T-helper 2 cell treated with Interferon-gamma antibody and Interleukin-4, amounts not matched to agents 5 μg/mL and 100 μg/mL, for 36 hours (primary cell): ENCODE measurements at regions not wholly inside any gene's neighbourhood (a gene's known extent, or its start where the extent isn't known, plus 50 kb on each side); places are given as distances from the start of the nearest gene placed in this dataset.
A peak's percentile ranks its signal among the peaks of the same experiment; 100 is the strongest.
"Not testable (repeated sequence)": the region's sequence is repeated elsewhere in the genome, so short reads cannot be mapped to it uniquely, and the experiment has no call there.

ENCODE experiments used
- DNase-seq: peaks from one replicate; pipeline ENCODE4 v3.0.0; 2021; ENCODE audit warnings: low spot score
- H3K27ac Mint-ChIP-seq: one replicate; pipeline ENCODE4 v1.8.0; 2021; ENCODE audit warnings: mild to moderate bottlenecking, mixed read lengths
- H3K27me3 Mint-ChIP-seq: one replicate; pipeline ENCODE4 v1.8.0; 2021; ENCODE audit warnings: low read depth, mixed read lengths
- H3K36me3 Mint-ChIP-seq: one replicate; pipeline ENCODE4 v1.8.0; 2021; ENCODE audit warnings: low read depth, mixed read lengths
- H3K4me1 Mint-ChIP-seq: one replicate; pipeline ENCODE4 v1.8.0; 2021; ENCODE audit warnings: low read depth, mixed read lengths
- H3K4me3 Mint-ChIP-seq: one replicate; pipeline ENCODE4 v1.8.0; 2022; ENCODE audit warnings: mild to moderate bottlenecking, moderate library complexity, mixed read lengths
- H3K9me3 Mint-ChIP-seq: one replicate; pipeline ENCODE4 v1.8.0; 2021; ENCODE audit warnings: mixed read lengths

GRCh38 chr15:77921664-77922063 is 155.8 kb downstream of the TBC1D2B start:
- H3K9me3 Mint-ChIP-seq: no peaks in the 10 kb centered on the region
- H3K27ac Mint-ChIP-seq: no peak overlapping the region
- no peak for DNase-seq
- H3K27me3 Mint-ChIP-seq: peaks cover 10% of the 10 kb centered on the region
- no peak overlapping the region for H3K4me3 Mint-ChIP-seq
- no peaks in the 10 kb centered on the region for H3K4me1 Mint-ChIP-seq
- H3K36me3 Mint-ChIP-seq: no peaks in the 10 kb centered on the region

DNA sequence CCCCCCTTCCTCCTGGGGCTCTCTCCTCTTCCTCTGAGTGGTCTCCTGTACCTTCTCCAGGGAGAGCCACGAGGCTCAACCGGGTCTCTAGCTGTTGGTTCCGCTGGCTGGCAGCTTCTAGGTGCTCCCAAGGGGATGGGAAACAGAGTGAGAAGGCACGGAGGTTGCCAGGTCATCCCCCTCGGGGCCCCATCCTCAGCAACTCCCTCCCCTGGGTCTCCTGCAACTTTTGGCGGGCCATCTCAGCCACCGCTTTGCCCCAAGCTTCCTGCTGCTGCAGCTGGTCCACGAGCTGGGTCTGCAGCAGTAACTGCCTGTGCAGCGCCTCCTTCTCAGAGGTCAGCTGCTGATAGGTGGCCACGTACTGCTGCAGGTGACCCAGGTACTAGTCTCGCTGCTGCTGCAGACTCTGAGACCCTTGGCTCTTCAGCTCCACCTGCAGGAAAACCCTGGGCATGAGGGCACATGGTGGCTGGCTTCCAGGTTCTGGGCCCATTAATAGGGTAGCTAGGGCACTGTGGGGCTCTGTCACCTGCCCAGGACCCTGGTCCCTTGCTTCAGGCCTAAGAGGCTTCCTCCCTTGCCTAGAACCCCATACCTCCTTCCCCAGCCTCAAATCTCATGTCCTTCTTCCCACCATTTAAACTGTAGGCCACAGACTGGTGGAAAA is 160.4 kb downstream of the TBC1D2B start:
- DNase-seq, H3K4me3 Mint-ChIP-seq, H3K9me3 Mint-ChIP-seq, H3K36me3 Mint-ChIP-seq, H3K4me1 Mint-ChIP-seq, H3K27ac Mint-ChIP-seq: not testable (repeated sequence)
- H3K27me3 Mint-ChIP-seq: peaks cover 19% of the 10 kb centered on the region

- H3K4me3 Mint-ChIP-seq, H3K27ac Mint-ChIP-seq, H3K9me3 Mint-ChIP-seq, H3K4me1 Mint-ChIP-seq, H3K36me3 Mint-ChIP-seq, DNase-seq: not testable (repeated sequence)
- peaks cover 19% of the 10 kb centered on the region for H3K27me3 Mint-ChIP-seq
Observed at GRCh38 chr15:77915961-77916330, 161.6 kb downstream of the TBC1D2B start.

- H3K4me3 Mint-ChIP-seq: no peak overlapping the region
- no peaks in the 10 kb centered on the region for H3K36me3 Mint-ChIP-seq
- no peak overlapping the region for H3K27ac Mint-ChIP-seq
- H3K27me3 Mint-ChIP-seq: peaks cover 19% of the 10 kb centered on the region
- DNase-seq: no peak
- peaks cover 2% of the 10 kb centered on the region for H3K4me1 Mint-ChIP-seq
- no peaks in the 10 kb centered on the region for H3K9me3 Mint-ChIP-seq
Observed at GRCh38 chr15:77915261-77915960, 162.1 kb downstream of the TBC1D2B start.

DNA sequence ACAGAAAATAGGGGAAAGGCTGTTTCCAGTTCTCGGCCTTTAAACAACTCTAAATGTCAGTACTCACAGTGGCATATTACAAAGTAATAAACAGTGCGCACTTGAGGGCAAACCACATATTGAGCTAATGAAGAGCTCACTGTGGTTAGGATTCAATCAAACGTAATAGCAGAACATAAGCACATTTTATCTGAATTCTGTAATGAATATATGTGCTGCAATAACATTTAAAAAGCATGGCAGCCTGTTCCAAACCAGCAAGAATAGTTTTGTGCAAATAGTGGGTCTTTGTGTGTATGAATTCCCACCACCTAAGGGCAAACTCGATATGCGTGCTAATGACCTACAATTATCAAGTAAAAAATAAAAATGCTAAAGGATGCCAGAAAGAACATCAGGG is 163.0 kb downstream of the TBC1D2B start:
- H3K27ac Mint-ChIP-seq, DNase-seq, H3K4me1 Mint-ChIP-seq, H3K4me3 Mint-ChIP-seq, H3K36me3 Mint-ChIP-seq, H3K9me3 Mint-ChIP-seq: not testable (repeated sequence)
- peaks cover 17% of the 10 kb centered on the region for H3K27me3 Mint-ChIP-seq

GRCh38 chr15:77910030-77910911 is 167.2 kb downstream of the TBC1D2B start:
- peak overlapping the region; percentile 83 for H3K4me3 Mint-ChIP-seq
- H3K36me3 Mint-ChIP-seq, H3K27ac Mint-ChIP-seq: not testable (repeated sequence)

GRCh38 chr15:77909182-77909940 is 168.2 kb downstream of the TBC1D2B start:
- H3K27ac Mint-ChIP-seq: no peak overlapping the region
- H3K4me1 Mint-ChIP-seq: peaks cover 4% of the 10 kb centered on the region
- DNase-seq: no peak
- H3K27me3 Mint-ChIP-seq: peaks cover 8% of the 10 kb centered on the region
- no peaks in the 10 kb centered on the region for H3K9me3 Mint-ChIP-seq
- H3K36me3 Mint-ChIP-seq: no peaks in the 10 kb centered on the region
- H3K4me3 Mint-ChIP-seq: no peak overlapping the region

More at GRCh38 chr15:77910030-77910911, 167.2 kb downstream of the TBC1D2B start:
- peak; percentile 71 for DNase-seq
- H3K4me1 Mint-ChIP-seq, H3K9me3 Mint-ChIP-seq: not testable (repeated sequence)
- peaks cover 11% of the 10 kb centered on the region for H3K27me3 Mint-ChIP-seq

GRCh38 chr15:77908752-77909111 is 168.8 kb downstream of the TBC1D2B start:
- not testable (repeated sequence) for H3K4me1 Mint-ChIP-seq, H3K36me3 Mint-ChIP-seq, H3K27ac Mint-ChIP-seq, H3K27me3 Mint-ChIP-seq, H3K9me3 Mint-ChIP-seq, H3K4me3 Mint-ChIP-seq, DNase-seq

DNA sequence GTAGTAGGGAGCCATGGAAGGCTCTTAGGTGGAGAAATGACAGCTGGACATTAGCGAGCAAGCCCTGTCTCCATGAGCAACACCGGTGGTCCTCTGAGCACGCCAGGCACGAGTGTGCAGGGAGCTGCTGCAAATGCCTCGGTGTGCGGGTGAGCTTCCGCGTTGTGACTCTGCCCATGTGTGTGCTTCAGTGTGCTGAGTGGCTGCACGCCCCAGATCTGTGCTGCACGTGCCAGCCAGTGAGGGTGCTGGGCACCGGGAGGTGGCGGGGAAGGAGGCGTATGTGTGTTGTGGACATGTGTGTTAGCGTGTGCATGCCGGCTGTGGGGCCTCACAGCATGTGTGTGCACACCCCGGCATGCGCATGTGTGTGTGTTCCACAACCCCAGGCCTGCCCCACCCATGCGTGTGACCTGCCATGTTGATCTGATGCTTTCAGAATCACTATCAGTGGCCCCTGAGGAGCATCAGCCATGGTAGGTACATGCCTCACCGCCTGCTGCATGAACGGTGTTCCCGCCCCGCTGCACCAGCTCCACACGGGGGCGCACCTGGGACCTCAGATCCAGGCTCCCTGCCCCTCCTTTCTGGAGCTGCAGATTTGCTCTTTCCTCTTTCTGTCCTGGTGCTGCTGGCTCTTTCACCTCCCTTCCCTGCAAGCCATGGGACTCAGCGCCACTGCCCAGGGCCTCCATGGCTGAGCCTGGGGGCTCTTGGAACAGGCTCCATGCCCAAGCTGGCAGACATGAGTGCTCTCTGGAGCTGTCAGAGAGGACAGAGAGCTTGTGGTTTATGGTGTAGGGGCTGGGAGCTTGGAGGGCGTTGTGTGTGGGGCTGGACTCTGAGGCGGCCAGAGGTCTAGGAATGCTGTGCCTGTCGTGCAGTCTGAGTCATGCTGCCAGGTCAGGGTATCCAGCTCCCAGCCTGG is 169.4 kb downstream of the TBC1D2B start:
- peaks cover 3% of the 10 kb centered on the region for H3K27me3 Mint-ChIP-seq
- H3K4me1 Mint-ChIP-seq: peaks cover 4% of the 10 kb centered on the region
- H3K27ac Mint-ChIP-seq: no peak overlapping the region
- no peaks in the 10 kb centered on the region for H3K9me3 Mint-ChIP-seq
- no peaks in the 10 kb centered on the region for H3K36me3 Mint-ChIP-seq
- DNase-seq: no peak
- no peak overlapping the region for H3K4me3 Mint-ChIP-seq

GRCh38 chr15:77906062-77906990 is 171.2 kb downstream of the TBC1D2B start:
- not testable (repeated sequence) for H3K9me3 Mint-ChIP-seq, H3K27me3 Mint-ChIP-seq, H3K36me3 Mint-ChIP-seq, DNase-seq, H3K27ac Mint-ChIP-seq, H3K4me1 Mint-ChIP-seq, H3K4me3 Mint-ChIP-seq

- Mint-ChIP-seq H3K4me1 (peaks cover 2% of the 10 kb centered on the region), H3K9me3 (no peaks in the 10 kb centered on the region), H3K4me3 (no peak overlapping the region), H3K36me3 (no peaks in the 10 kb centered on the region), H3K27me3 (peaks cover 3% of the 10 kb centered on the region), H3K27ac (no peak overlapping the region)
- DNase-seq: no peak
Observed at GRCh38 chr15:77905301-77905920, 172.1 kb downstream of the TBC1D2B start.

DNA sequence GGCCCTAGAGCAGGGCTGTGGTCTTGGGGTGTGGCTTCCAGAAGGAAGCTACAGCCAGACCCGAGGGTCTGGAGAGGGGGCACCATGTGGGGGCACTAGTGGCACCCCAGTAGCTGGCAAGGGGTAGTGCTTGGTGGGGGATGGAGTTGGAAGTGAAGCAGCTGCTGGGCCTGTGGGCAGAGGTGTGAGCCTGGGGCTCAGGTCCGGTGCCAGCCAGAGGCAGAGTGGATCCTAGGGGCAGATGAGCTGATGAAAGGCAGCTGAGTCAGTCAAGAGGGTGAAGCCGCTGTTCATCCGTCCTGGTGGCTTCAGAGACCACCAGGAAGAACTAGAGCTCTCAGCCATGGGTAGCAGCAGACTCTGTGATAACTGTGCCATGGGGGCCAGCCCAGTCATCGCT is 172.6 kb downstream of the TBC1D2B start:
- Mint-ChIP-seq H3K36me3 (no peaks in the 10 kb centered on the region), H3K4me1 (no peaks in the 10 kb centered on the region), H3K27me3 (peaks cover 3% of the 10 kb centered on the region), H3K27ac (no peak overlapping the region), H3K4me3 (no peak overlapping the region), H3K9me3 (no peaks in the 10 kb centered on the region)
- no peak for DNase-seq
